Medulla oblongata (tissue), 1 donor: ENCODE measurements at regions not wholly inside any gene's neighbourhood (a gene's known extent, or its start where the extent isn't known, plus 50 kb on each side); places are given as distances from the start of the nearest gene placed in this dataset.

Source experiments
- DNase-seq: peaks from one replicate; pipeline ENCODE4 v3.0.0-alpha.2; 2015; ENCODE audit errors: extremely low spot score

- DNase-seq = no peak
These were observed 472.8 kb downstream of the SHQ1 start for GRCh38 chr3:72375237-72376076.

GRCh38 chr3:72373139-72373538 is 475.1 kb downstream of the SHQ1 start:
- no peak for DNase-seq

GRCh38 chr3:72372161-72372560 is 476.1 kb downstream of the SHQ1 start:
- DNase-seq = no peak

- no peak for DNase-seq
These were observed 476.8 kb downstream of the SHQ1 start for GRCh38 chr3:72371431-72371830.

- DNase-seq = no peak
These were observed 477.3 kb downstream of the SHQ1 start for GRCh38 chr3:72370947-72371346.

GRCh38 chr3:72369681-72370080 is 478.6 kb downstream of the SHQ1 start:
- DNase-seq = no peak

GRCh38 chr3:72368331-72368975 is 479.8 kb downstream of the SHQ1 start:
- no peak for DNase-seq

GRCh38 chr3:72361990-72362389 is 486.3 kb downstream of the SHQ1 start:
- no peak for DNase-seq

- no peak for DNase-seq
These were observed 488.5 kb downstream of the SHQ1 start for GRCh38 chr3:72359743-72360142.

- no peak for DNase-seq
These were observed 493.1 kb downstream of the SHQ1 start for GRCh38 chr3:72355168-72355567.

- no peak for DNase-seq
These were observed 493.8 kb downstream of the SHQ1 start for GRCh38 chr3:72354486-72354885.

GRCh38 chr3:72353236-72354128 is 494.8 kb downstream of the SHQ1 start:
- no peak for DNase-seq

- no peak for DNase-seq
These were observed 496.1 kb downstream of the SHQ1 start for GRCh38 chr3:72352176-72352575.

GRCh38 chr3:72351536-72351935 is 496.7 kb downstream of the SHQ1 start:
- DNase-seq = no peak

- DNase-seq = no peak
These were observed 497.3 kb downstream of the SHQ1 start for GRCh38 chr3:72350761-72351505.

GRCh38 chr3:72348357-72348756 is 499.9 kb downstream of the SHQ1 start:
- no peak for DNase-seq

- peak; percentile 81 for DNase-seq
These were observed 500.4 kb downstream of the SHQ1 start for GRCh38 chr3:72347819-72348319.

GRCh38 chr3:72346526-72346926 is 501.7 kb downstream of the SHQ1 start:
- DNase-seq = no peak

GRCh38 chr3:72345980-72346379 is 502.3 kb downstream of the SHQ1 start:
- no peak for DNase-seq

GRCh38 chr3:72345237-72345878 is 502.9 kb downstream of the SHQ1 start:
- DNase-seq = no peak

GRCh38 chr3:72344647-72345046 is 503.6 kb downstream of the SHQ1 start:
- no peak for DNase-seq
